Brain microvascular endothelial cell (primary cell): ENCODE measurements at regions not wholly inside any gene's neighbourhood (a gene's known extent, or its start where the extent isn't known, plus 50 kb on each side); places are given as distances from the start of the nearest gene placed in this dataset.

Experiments
- DNase-seq: peaks from one replicate; pipeline ENCODE4 v3.0.0-alpha.2; 2020
- H3K27ac ChIP-seq: fragments of 250-450 bp; sonication (Bioruptor Pico); 2 replicates; pipeline ENCODE4 v1.5.1; 2020; ENCODE audit warnings: mild to moderate bottlenecking, moderate library complexity
- H3K27me3 ChIP-seq: fragments of 250-450 bp; sonication (Bioruptor Pico); replicated peaks from 2 replicates; pipeline ENCODE4 v1.5.1; 2020; ENCODE audit warnings: mild to moderate bottlenecking
- H3K36me3 ChIP-seq: fragments of 250-450 bp; sonication (Bioruptor Pico); replicated peaks from 2 replicates; pipeline ENCODE4 v1.5.1; 2020; ENCODE audit warnings: mild to moderate bottlenecking
- H3K4me3 ChIP-seq: 2 replicates; pipeline ENCODE4 v1.5.1; 2011; ENCODE audit warnings: low read depth, mild to moderate bottlenecking, control low read depth, low read length, moderate library complexity
- in situ Hi-C: cut with HindIII; loops from 2 replicates; pipeline ENCODE4 v1.10.0; 2017; ENCODE audit warnings: low sequenced_read_pairs, low pct_ligation_motif_present
- TF ChIP-seq, protein P1 (sequence below): IDR thresholded peaks from 2 replicates; pipeline ENCODE4 v1.5.1; 2011; ENCODE audit warnings: low read depth, mild to moderate bottlenecking, moderate library complexity, low read length, control low read depth, inconsistent platforms; ENCODE audit errors: missing control alignments

DNA sequence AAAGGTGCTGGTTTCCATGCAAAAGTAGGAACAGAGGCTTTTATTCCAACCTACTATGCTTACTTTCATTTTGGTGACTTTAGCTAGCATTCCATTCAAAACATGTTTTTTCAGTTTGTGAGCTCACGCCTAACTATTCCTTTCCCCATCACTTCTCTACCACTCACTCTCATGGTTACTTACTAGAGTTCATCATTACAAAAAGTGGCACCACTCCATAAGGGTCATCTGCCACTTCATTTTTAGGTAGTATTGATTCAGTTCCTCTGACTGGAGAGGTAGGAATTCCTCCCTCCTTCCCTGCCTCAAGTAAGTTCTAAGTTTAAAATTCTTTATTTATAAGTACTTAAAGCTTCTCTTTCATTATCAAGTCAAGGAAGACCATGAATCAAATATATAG lies 543.1 kb downstream of the HTR7 start:
- Histone ChIP-seq H3K27me3 (no peaks in the 10 kb centered on the region), H3K36me3 (no peaks in the 10 kb centered on the region), H3K4me3 (no peak overlapping the region), H3K27ac (no peak overlapping the region)
- in situ Hi-C loops = no loop called here
- TF ChIP-seq, protein P1, sequence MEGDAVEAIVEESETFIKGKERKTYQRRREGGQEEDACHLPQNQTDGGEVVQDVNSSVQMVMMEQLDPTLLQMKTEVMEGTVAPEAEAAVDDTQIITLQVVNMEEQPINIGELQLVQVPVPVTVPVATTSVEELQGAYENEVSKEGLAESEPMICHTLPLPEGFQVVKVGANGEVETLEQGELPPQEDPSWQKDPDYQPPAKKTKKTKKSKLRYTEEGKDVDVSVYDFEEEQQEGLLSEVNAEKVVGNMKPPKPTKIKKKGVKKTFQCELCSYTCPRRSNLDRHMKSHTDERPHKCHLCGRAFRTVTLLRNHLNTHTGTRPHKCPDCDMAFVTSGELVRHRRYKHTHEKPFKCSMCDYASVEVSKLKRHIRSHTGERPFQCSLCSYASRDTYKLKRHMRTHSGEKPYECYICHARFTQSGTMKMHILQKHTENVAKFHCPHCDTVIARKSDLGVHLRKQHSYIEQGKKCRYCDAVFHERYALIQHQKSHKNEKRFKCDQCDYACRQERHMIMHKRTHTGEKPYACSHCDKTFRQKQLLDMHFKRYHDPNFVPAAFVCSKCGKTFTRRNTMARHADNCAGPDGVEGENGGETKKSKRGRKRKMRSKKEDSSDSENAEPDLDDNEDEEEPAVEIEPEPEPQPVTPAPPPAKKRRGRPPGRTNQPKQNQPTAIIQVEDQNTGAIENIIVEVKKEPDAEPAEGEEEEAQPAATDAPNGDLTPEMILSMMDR = no peak
- no peak for DNase-seq

DNA sequence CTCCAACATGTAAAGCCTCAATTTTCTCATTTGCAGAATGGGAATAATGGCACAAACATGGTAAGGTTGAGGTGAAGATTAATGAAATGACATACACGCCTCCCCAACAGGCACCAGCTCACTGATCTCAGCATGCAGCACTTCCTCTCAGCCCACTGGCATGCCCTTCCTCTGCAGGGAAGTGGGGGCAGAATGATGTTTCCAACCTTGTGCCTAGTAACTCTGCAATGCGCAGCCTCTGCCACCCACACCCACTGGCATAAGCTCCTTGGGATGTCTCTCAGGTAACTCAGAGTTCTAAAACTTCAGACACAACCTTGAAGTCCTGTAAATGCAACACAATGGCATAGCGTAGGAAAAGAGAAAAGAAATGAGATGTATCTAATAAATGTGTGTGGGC lies 540.7 kb downstream of the HTR7 start:
- TF ChIP-seq, protein P1 = no peak
- Histone ChIP-seq H3K4me3 (no peak overlapping the region), H3K27me3 (no peaks in the 10 kb centered on the region), H3K27ac (no peak overlapping the region), H3K36me3 (no peaks in the 10 kb centered on the region)
- in situ Hi-C loops = no loop called here
- DNase-seq = no peak

DNA sequence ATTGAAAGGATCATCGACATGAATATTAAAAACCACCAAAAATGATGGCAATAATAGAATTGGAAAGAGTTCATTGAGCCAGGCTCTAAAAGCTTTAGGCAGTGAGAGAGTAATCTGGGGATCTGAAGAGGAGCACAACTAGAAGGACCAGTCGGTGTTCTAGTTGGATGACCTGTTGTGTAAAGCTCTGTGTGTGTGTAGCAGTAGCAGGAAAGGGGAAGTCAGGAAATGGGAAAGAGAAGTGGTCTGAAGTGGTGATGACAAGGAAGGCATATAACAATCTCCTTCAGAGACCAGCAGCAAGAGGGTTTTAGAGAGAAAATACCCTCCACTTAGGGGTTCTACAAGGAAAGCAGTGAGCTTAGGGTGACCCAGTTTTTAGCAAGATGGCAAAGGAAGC lies 539.2 kb downstream of the HTR7 start:
- Histone ChIP-seq H3K36me3 (no peaks in the 10 kb centered on the region), H3K27ac (no peak overlapping the region), H3K27me3 (no peaks in the 10 kb centered on the region), H3K4me3 (no peak overlapping the region)
- in situ Hi-C loops = no loop called here
- TF ChIP-seq, protein P1 = no peak
- DNase-seq = no peak

DNA sequence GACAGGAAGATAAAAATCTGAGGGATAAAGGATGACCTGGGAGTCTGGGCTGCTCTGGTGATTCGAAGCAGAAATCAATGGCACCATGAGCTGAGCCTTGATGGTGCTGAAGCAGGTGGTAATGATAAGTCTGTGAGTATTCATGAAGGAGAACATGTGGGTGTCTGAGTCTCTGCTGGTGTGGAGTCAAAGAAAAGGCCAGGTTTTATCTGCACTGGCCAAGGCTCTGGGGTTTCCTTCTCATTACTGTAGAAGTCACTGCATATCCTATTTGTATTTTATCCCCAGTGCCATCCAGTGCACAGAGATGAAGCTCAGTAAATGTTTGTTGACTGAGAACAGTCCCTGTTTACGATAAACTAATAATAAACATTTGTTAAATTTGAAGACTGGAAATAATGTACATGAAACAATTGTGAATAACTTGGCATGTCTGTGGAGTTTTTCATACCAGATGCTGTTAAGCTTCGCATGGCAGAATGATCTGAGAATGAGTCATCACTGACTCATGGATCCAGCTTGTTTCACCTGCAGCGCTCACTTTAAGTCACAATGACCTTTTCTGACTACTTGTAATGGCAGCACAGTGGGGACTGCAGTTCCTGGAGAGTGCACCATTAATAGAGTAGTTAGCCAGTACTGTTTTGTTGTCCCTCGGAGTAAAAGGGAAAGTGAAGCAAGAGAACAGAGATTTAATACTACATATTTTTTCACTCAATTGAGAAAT lies 538.5 kb downstream of the HTR7 start:
- Histone ChIP-seq H3K36me3 (no peaks in the 10 kb centered on the region), H3K4me3 (no peak overlapping the region), H3K27ac (no peak overlapping the region), H3K27me3 (no peaks in the 10 kb centered on the region)
- in situ Hi-C loops = no loop called here
- DNase-seq = peak; percentile 88
- TF ChIP-seq, protein P1 = no peak

DNA sequence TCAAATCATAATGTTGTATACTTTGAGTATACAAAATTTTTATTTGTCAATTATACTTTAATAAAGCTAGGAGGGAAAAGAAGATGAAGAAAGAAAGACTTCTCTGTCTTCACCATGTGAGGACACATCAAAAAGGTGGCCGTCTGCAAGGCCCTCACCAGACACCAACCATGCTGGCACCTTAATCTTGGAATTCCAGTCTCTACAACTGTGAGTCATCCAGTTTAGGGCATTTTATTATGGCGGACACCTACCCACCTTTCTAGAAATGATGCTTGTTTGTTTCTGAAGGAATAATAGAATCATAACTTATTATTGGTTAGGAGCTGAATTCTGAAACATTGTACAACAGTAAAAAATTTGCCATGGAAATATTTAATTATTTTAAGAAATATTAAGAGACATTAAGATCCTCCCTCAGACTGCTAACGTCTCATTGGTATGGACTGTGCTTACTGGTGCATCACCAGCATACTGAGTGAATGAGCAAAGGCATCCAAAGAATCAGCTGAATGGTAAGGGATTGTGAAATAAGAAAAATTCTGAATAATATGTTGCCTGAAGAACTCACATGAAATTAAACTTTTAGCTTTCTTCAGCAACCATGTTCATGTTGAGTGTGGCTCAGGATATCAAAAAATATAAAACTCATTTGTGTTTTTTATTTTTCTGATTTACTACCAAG lies 536.6 kb downstream of the HTR7 start:
- Histone ChIP-seq H3K27me3 (no peaks in the 10 kb centered on the region), H3K4me3 (no peak overlapping the region), H3K27ac (no peak overlapping the region), H3K36me3 (no peaks in the 10 kb centered on the region)
- in situ Hi-C loops = no loop called here
- DNase-seq = peak; percentile 39
- TF ChIP-seq, protein P1 = no peak
